GM12872 (cell line): ENCODE measurements at regions not wholly inside any gene's neighbourhood (a gene's known extent, or its start where the extent isn't known, plus 50 kb on each side); places are given as distances from the start of the nearest gene placed in this dataset.

Source experiments
- TF ChIP-seq, protein P1 (sequence below): IDR thresholded peaks from 3 replicates; pipeline ENCODE4 v1.5.1; 2011; ENCODE audit warnings: low read depth, mild to moderate bottlenecking, low read length, moderate library complexity; ENCODE audit not compliant: insufficient read depth

GRCh38 chr10:84675060-84675459, 346.7 kb downstream of the CCSER2 start:
- TF ChIP-seq, protein P1, sequence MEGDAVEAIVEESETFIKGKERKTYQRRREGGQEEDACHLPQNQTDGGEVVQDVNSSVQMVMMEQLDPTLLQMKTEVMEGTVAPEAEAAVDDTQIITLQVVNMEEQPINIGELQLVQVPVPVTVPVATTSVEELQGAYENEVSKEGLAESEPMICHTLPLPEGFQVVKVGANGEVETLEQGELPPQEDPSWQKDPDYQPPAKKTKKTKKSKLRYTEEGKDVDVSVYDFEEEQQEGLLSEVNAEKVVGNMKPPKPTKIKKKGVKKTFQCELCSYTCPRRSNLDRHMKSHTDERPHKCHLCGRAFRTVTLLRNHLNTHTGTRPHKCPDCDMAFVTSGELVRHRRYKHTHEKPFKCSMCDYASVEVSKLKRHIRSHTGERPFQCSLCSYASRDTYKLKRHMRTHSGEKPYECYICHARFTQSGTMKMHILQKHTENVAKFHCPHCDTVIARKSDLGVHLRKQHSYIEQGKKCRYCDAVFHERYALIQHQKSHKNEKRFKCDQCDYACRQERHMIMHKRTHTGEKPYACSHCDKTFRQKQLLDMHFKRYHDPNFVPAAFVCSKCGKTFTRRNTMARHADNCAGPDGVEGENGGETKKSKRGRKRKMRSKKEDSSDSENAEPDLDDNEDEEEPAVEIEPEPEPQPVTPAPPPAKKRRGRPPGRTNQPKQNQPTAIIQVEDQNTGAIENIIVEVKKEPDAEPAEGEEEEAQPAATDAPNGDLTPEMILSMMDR: no peak

GRCh38 chr10:84676536-84676935, 348.1 kb downstream of the CCSER2 start:
- TF ChIP-seq, protein P1: no peak

DNA sequence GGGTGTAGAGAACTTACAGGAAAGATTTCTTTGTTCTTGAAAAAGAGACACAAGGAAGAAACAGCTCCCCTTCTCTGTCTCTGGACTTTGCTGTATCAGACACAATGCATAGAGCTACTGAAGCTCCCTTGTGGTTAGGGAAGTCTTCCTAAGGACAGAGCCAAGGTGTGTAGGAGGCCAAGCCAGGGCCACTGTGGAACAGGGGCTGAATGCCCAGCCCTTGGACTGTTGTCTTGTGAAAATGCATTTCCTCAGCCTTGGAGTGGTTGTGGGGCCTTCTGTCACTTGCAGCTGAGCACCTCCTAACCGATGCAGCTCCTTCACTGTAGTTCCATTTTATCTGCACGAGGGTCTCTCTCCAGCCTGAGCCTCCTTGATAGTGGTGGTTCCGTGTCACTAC, 353.4 kb downstream of the CCSER2 start:
- TF ChIP-seq, protein P1: no peak

- TF ChIP-seq, protein P1: no peak
Observed at GRCh38 chr10:84683550-84683949, 355.2 kb downstream of the CCSER2 start.

GRCh38 chr10:84683980-84684740, 355.8 kb downstream of the CCSER2 start:
- TF ChIP-seq, protein P1: no peak

- TF ChIP-seq, protein P1: no peak
Observed at GRCh38 chr10:84685047-84685660, 356.8 kb downstream of the CCSER2 start.

GRCh38 chr10:84693006-84693405, 364.6 kb downstream of the CCSER2 start:
- TF ChIP-seq, protein P1: no peak
